NCI-H1694 (cell line): ENCODE measurements at regions not wholly inside any gene's neighbourhood (a gene's known extent, or its start where the extent isn't known, plus 50 kb on each side); places are given as distances from the start of the nearest gene placed in this dataset.

Experiments used
- DNase-seq: peaks from one replicate; lab custom pipeline; 2025; lab: John Stamatoyannopoulos, UW

GRCh38 chr15:61682891-61683735, 377.1 kb downstream of the VPS13C start:
- no peak for DNase-seq

GRCh38 chr15:61681676-61682075, 378.6 kb downstream of the VPS13C start:
- no peak for DNase-seq

GRCh38 chr15:61681038-61681418, 379.2 kb downstream of the VPS13C start:
- no peak for DNase-seq

GRCh38 chr15:61680260-61681037, 379.8 kb downstream of the VPS13C start:
- DNase-seq = no peak

GRCh38 chr15:61671736-61672135, 388.5 kb downstream of the VPS13C start:
- no peak for DNase-seq

GRCh38 chr15:61668444-61668843, 391.8 kb downstream of the VPS13C start:
- no peak for DNase-seq

GRCh38 chr15:61661791-61662190, 398.5 kb downstream of the VPS13C start:
- no peak for DNase-seq

- DNase-seq = no peak
These were observed 399.7 kb downstream of the VPS13C start for GRCh38 chr15:61660579-61660978.

- no peak for DNase-seq
These were observed 400.6 kb downstream of the VPS13C start for GRCh38 chr15:61659566-61660190.

- no peak for DNase-seq
These were observed 402.8 kb downstream of the VPS13C start for GRCh38 chr15:61657461-61657860.

- DNase-seq = no peak
These were observed 403.9 kb downstream of the VPS13C start for GRCh38 chr15:61656391-61656790.

- DNase-seq = no peak
These were observed 404.4 kb downstream of the VPS13C start for GRCh38 chr15:61655881-61656280.

- DNase-seq = no peak
These were observed 405.3 kb downstream of the VPS13C start for GRCh38 chr15:61654918-61655317.

- DNase-seq = no peak
These were observed 406.1 kb downstream of the VPS13C start for GRCh38 chr15:61654002-61654740.

- no peak for DNase-seq
These were observed 407.1 kb downstream of the VPS13C start for GRCh38 chr15:61653110-61653509.

- DNase-seq = no peak
These were observed 409.0 kb downstream of the VPS13C start for GRCh38 chr15:61651267-61651666.

GRCh38 chr15:61649046-61649445, 411.2 kb downstream of the VPS13C start:
- no peak for DNase-seq

- no peak for DNase-seq
These were observed 415.4 kb upstream of the RORA start for GRCh38 chr15:61644550-61644949.

GRCh38 chr15:61641645-61642044, 412.5 kb upstream of the RORA start:
- DNase-seq = no peak

- no peak for DNase-seq
These were observed 411.7 kb upstream of the RORA start for GRCh38 chr15:61640756-61641155.

- no peak for DNase-seq
These were observed 410.4 kb upstream of the RORA start for GRCh38 chr15:61639491-61639890.

- no peak for DNase-seq
These were observed 405.7 kb upstream of the RORA start for GRCh38 chr15:61634837-61635236.
